ENCODE measurements at regions not wholly inside any gene's neighbourhood (a gene's known extent, or its start where the extent isn't known, plus 50 kb on each side); places are given as distances from the start of the nearest gene placed in this dataset.

DNA sequence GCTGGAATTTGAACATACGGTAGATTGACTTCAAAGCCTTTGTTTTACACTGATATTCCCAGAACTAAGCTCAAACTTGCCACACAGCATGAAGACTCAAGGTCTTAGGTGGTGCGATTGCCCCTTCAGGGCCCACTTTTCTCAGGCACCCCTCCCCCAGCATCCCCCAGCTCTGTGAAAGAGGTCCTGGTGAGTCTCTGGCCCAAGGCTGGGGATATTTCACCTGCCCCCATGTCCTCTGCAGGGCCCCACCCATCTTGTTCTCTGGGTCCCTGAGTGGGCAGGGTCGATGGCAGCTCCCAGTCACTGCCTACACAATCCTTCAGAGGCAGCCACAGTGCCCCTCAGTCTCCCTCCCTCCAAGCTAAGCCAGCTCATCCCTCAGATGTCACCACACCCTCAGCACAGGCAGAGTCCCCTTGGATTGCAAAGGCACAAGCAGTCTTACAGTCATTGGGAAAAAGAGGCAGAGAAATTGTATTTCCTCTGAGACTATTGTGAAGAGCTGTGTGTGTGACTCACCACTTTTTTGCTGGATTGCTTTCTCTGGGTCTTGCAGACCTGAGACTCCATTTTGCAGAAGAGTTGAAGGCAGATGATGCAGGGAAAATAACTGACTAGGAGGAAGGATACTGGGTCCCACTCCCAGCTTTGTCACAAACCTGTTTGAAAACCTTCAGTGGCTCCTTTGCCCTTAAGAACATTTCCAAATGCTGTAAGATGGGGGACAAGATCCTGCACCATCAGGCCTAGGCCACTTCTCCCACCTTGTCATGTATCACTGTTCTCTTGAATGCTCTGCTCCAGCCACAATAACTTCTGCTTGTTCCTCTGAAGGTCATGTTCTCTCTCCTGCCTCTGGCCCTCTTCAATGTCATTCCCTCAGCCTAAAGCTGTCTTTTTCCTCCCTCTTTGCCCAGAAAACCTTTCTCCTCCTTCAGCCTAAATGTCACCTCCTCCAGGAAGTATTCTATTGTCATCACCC lies 119.1 kb upstream of the GRIK3 start:
- Histone ChIP-seq H3K36me3 (replicated peaks in 1 of 2; ENCODE audit: control insufficient read depth in 1 of 2, insufficient read depth in 2 of 2, low read length in 1 of 2) (no peaks in the 10 kb centered on the region), H4K20me1 (ENCODE audit: insufficient read depth) (no peaks in the 10 kb centered on the region), H3K4me1 (ENCODE audit: control insufficient read depth in 1 of 2, insufficient read depth in 2 of 2, low read depth in 1 of 2, low read length in 1 of 2) (no peaks in the 10 kb centered on the region), H3K9me2 (no peaks in the 10 kb centered on the region), H2AFZ (ENCODE audit: low read depth) (no peak overlapping the region), H3K4me2 (no peak overlapping the region), H3K4me3 (ENCODE audit: low read depth in 2 of 2, low read length in 1 of 2) (no peak overlapping the region), H3K27ac (ENCODE audit: low read depth in 2 of 2, low read length in 1 of 2) (no peak overlapping the region), H3K79me2 (ENCODE audit: insufficient read depth) (no peaks in the 10 kb centered on the region), H3K27me3 (ENCODE audit: insufficient read depth) (no peaks in the 10 kb centered on the region), H3F3A (replicated peaks; ENCODE audit: insufficient read depth) (no peaks in the 10 kb centered on the region), H3K9ac (no peak overlapping the region), H3K9me3 (no peaks in the 10 kb centered on the region)
- ChIA-PET CTCF (interaction anchor here (1.3 kb wide), 1 partner anchor 16 kb away, joined by 3 read pairs; no protein-coding TSS in a partner anchor), POLR2A (no interaction called here)
- WGBS (ENCODE audit: low lambda C conversion rate): 45% methylated on average over 3 of the region's 3 CpGs
- TF ChIP-seq TCF12 (IDR thresholded peaks at IDR 0.05) (no peak), GABPA (IDR thresholded peaks at IDR 0.05; ENCODE audit: low read depth) (no peak), MXI1 (IDR thresholded peaks at IDR 0.05; ENCODE audit: low read depth, low read length) (no peak), RXRA (IDR thresholded peaks at IDR 0.05; ENCODE audit: borderline replicate concordance, low read depth) (no peak), NFIC (IDR thresholded peaks at IDR 0.05; ENCODE audit: borderline replicate concordance) (no peak), RCOR1 (IDR thresholded peaks at IDR 0.05; ENCODE audit: low read length) (no peak), FOXJ3 (CRISPR knock-in tag; IDR thresholded peaks at IDR 0.05) (no peak), SIN3A (IDR thresholded peaks at IDR 0.05; ENCODE audit: borderline replicate concordance, low read depth, low read length) (no peak), SMC3 (IDR thresholded peaks at IDR 0.05; ENCODE audit: low read depth, low read length) (no peak)
- TF ChIP-seq, protein P1, sequence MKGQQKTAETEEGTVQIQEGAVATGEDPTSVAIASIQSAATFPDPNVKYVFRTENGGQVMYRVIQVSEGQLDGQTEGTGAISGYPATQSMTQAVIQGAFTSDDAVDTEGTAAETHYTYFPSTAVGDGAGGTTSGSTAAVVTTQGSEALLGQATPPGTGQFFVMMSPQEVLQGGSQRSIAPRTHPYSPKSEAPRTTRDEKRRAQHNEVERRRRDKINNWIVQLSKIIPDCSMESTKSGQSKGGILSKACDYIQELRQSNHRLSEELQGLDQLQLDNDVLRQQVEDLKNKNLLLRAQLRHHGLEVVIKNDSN (IDR thresholded peaks at IDR 0.05; ENCODE audit: borderline replicate concordance, low read depth): no peak
- no peak for DNase-seq

DNA sequence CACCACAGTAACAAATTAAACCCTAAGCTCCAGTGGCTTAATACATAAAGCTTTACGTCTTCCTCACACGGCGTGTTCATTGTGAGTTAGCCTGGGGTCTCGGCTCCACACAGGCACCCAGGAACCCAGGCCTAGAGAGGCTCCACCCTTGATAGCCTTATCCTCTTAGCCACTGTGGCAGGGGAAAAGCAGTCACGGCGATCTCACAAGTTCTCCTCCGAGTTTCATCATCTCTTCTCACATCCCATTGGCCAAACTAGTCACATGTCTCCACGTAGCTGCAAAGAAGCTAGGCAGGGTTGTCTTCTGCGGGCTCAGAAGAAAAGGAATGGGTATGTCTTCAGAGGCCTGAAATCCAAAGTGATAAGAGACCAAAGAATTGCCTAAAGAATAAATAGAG lies 122.3 kb upstream of the GRIK3 start:
- Histone ChIP-seq H2AFZ (ENCODE audit: low read depth) (no peak overlapping the region), H4K20me1 (ENCODE audit: insufficient read depth) (no peaks in the 10 kb centered on the region), H3F3A (replicated peaks; ENCODE audit: insufficient read depth) (no peaks in the 10 kb centered on the region), H3K9ac (no peak overlapping the region), H3K4me3 (ENCODE audit: low read depth in 2 of 2, low read length in 1 of 2) (no peak overlapping the region), H3K79me2 (ENCODE audit: insufficient read depth) (no peaks in the 10 kb centered on the region), H3K27ac (ENCODE audit: low read depth in 2 of 2, low read length in 1 of 2) (no peak overlapping the region), H3K9me3 (no peaks in the 10 kb centered on the region), H3K36me3 (replicated peaks in 1 of 2; ENCODE audit: control insufficient read depth in 1 of 2, insufficient read depth in 2 of 2, low read length in 1 of 2) (no peaks in the 10 kb centered on the region), H3K27me3 (ENCODE audit: insufficient read depth) (no peaks in the 10 kb centered on the region), H3K9me2 (no peaks in the 10 kb centered on the region), H3K4me2 (no peak overlapping the region), H3K4me1 (ENCODE audit: control insufficient read depth in 1 of 2, insufficient read depth in 2 of 2, low read depth in 1 of 2, low read length in 1 of 2) (no peaks in the 10 kb centered on the region)
- WGBS (ENCODE audit: low lambda C conversion rate): 29% methylated on average over 9 of the region's 9 CpGs
- no peak for DNase-seq
- ChIA-PET CTCF (interaction anchor here (1.0 kb wide), 1 partner anchor 278 kb away, joined by 4 read pairs; no protein-coding TSS in a partner anchor), POLR2A (no interaction called here)
- TF ChIP-seq GATA2 (CRISPR knock-in tag; IDR thresholded peaks at IDR 0.05): no peak
- no peak for TF ChIP-seq FOXM1 (IDR thresholded peaks at IDR 0.05; ENCODE audit: low read depth)
- no peak for TF ChIP-seq CHD2 (IDR thresholded peaks at IDR 0.05; ENCODE audit: low read length, partially characterized antibody)
- TF ChIP-seq, protein P2, sequence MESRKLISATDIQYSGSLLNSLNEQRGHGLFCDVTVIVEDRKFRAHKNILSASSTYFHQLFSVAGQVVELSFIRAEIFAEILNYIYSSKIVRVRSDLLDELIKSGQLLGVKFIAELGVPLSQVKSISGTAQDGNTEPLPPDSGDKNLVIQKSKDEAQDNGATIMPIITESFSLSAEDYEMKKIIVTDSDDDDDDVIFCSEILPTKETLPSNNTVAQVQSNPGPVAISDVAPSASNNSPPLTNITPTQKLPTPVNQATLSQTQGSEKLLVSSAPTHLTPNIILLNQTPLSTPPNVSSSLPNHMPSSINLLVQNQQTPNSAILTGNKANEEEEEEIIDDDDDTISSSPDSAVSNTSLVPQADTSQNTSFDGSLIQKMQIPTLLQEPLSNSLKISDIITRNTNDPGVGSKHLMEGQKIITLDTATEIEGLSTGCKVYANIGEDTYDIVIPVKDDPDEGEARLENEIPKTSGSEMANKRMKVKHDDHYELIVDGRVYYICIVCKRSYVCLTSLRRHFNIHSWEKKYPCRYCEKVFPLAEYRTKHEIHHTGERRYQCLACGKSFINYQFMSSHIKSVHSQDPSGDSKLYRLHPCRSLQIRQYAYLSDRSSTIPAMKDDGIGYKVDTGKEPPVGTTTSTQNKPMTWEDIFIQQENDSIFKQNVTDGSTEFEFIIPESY (IDR thresholded peaks at IDR 0.05; ENCODE audit: borderline replicate concordance, low read depth): no peak
- no peak for TF ChIP-seq RAD21 (IDR thresholded peaks at IDR 0.05; ENCODE audit: low read length)
- TF ChIP-seq, protein P3, sequence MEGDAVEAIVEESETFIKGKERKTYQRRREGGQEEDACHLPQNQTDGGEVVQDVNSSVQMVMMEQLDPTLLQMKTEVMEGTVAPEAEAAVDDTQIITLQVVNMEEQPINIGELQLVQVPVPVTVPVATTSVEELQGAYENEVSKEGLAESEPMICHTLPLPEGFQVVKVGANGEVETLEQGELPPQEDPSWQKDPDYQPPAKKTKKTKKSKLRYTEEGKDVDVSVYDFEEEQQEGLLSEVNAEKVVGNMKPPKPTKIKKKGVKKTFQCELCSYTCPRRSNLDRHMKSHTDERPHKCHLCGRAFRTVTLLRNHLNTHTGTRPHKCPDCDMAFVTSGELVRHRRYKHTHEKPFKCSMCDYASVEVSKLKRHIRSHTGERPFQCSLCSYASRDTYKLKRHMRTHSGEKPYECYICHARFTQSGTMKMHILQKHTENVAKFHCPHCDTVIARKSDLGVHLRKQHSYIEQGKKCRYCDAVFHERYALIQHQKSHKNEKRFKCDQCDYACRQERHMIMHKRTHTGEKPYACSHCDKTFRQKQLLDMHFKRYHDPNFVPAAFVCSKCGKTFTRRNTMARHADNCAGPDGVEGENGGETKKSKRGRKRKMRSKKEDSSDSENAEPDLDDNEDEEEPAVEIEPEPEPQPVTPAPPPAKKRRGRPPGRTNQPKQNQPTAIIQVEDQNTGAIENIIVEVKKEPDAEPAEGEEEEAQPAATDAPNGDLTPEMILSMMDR (IDR thresholded peaks at IDR 0.05): no peak
- no peak for TF ChIP-seq RFX5 (IDR thresholded peaks at IDR 0.05; ENCODE audit: low read length)
- TF ChIP-seq, protein P4, sequence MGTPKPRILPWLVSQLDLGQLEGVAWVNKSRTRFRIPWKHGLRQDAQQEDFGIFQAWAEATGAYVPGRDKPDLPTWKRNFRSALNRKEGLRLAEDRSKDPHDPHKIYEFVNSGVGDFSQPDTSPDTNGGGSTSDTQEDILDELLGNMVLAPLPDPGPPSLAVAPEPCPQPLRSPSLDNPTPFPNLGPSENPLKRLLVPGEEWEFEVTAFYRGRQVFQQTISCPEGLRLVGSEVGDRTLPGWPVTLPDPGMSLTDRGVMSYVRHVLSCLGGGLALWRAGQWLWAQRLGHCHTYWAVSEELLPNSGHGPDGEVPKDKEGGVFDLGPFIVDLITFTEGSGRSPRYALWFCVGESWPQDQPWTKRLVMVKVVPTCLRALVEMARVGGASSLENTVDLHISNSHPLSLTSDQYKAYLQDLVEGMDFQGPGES (IDR thresholded peaks at IDR 0.05; ENCODE audit: low read depth, low read length): no peak
- TF ChIP-seq YY1 (IDR thresholded peaks at IDR 0.05; ENCODE audit: low read depth): no peak
- no peak for TF ChIP-seq RXRA (IDR thresholded peaks at IDR 0.05; ENCODE audit: borderline replicate concordance, low read depth)
- TF ChIP-seq TAF1 (IDR thresholded peaks at IDR 0.05; ENCODE audit: borderline replicate concordance, low read depth, low read length): no peak

Data from SK-N-SH (cell line).